ENCODE measurements at regions not wholly inside any gene's neighbourhood (a gene's known extent, or its start where the extent isn't known, plus 50 kb on each side); places are given as distances from the start of the nearest gene placed in this dataset.

DNA sequence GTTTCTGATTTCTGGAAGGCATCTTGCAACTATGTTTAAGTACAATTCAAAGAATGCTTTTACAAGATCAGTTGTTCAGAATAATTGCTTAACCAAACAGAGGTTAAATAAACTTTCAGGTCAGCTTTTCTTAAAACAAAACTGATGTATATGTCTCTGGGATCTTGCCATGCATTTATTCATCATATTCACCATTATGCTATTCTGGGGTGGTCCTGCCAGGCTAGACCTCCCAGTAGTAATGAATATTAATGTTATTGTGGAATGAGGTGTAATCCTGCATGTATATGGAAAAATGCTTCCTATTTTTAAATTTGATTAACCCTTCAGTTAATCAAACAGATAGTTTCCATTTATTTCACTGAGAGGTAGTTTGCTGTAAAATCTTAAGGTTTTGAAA, 129.3 kb upstream of the RGPD4 start:
- no peak for TF ChIP-seq EZH2 (IDR thresholded peaks at IDR 0.05; ENCODE audit: borderline replicate concordance, low read depth, low read length, severe bottlenecking)
- TF ChIP-seq, protein P1, sequence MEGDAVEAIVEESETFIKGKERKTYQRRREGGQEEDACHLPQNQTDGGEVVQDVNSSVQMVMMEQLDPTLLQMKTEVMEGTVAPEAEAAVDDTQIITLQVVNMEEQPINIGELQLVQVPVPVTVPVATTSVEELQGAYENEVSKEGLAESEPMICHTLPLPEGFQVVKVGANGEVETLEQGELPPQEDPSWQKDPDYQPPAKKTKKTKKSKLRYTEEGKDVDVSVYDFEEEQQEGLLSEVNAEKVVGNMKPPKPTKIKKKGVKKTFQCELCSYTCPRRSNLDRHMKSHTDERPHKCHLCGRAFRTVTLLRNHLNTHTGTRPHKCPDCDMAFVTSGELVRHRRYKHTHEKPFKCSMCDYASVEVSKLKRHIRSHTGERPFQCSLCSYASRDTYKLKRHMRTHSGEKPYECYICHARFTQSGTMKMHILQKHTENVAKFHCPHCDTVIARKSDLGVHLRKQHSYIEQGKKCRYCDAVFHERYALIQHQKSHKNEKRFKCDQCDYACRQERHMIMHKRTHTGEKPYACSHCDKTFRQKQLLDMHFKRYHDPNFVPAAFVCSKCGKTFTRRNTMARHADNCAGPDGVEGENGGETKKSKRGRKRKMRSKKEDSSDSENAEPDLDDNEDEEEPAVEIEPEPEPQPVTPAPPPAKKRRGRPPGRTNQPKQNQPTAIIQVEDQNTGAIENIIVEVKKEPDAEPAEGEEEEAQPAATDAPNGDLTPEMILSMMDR (IDR thresholded peaks at IDR 0.05; ENCODE audit: borderline replicate concordance, extremely low read depth, low read length, poor library complexity, severe bottlenecking): no peak
